HS-5 (cell line): ENCODE measurements at regions not wholly inside any gene's neighbourhood (a gene's known extent, or its start where the extent isn't known, plus 50 kb on each side); places are given as distances from the start of the nearest gene placed in this dataset.

Source experiments
- DNase-seq: peaks from one replicate; pipeline ENCODE4 v3.0.0-alpha.2; 2012; ENCODE audit warnings: low read depth

DNA sequence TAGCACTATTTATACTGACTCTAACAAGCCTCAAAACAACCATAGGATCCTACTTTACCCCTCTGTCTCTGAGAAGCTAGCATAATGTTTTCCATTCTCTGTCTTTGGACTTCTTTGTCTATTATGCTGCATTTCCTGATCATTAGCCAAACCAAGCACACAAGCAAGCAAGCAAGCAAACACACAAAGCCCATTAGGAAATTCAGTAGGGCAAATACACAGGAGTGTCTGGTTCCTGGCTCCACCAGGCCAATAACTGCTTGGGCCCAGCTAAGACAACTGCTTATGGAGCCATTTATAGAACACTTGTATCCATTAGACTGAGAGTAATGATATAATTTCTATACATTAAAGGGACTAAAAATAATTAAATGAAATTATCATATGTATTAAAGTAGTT is 952.9 kb upstream of the EPHA7 start:
- DNase-seq, result no peak

DNA sequence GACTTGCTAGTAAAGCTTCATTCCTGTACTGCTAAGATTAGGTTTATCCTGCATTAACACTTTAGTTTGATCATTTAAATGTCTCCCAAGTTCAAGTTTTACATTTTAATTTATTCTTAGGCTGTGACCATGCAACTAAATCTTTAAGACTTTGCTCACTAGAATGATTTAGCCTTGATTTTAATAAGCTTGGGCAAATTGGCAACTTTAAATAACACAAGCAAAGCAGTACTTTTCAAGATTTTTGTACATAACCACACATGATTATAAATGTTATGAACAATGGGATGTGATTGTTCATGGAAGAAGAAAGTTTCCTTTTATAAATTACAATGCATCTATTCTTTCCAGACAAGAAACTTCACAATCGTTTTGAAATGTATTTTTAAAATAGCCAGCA is 948.0 kb upstream of the EPHA7 start:
- no peak for DNase-seq

DNA sequence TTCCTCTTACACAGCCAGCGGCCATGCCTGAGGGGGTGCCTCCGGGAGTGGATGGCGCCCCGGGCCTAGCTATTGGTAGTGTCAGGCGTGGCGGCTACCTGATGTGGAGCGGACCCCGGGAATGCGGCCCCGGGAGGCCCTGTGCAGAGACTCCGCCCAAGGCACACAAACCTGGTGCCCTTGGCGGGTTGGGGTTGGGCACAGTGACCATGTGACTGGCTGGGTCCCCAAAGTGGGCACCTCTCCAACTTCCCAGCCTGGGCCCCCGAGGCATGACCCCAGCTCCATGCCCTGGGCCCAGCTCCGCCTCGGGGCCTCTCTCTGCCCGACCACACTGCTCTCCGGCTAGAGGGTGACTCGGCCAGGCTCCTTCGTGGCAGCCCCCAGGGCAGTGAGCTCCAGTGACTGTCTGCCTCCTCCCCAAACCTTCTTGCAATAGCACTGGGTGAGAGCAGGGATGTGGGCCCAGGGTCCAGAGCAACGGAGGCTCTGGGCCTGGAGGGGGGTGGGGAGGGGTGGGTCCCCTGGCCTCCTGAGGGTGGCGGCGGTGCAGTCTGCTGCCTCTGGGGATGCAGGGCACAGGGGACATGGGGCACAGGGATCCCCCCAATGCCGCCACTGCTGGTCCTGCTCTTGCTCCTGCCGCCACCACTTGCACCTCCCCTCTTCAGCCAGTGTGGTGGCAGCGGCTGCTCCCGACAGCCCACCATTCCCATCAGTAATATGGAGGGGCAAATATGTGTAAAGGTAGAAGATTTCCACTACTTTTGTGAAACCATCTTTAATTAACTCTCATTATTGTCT is 942.9 kb upstream of the EPHA7 start:
- DNase-seq, result no peak

DNA sequence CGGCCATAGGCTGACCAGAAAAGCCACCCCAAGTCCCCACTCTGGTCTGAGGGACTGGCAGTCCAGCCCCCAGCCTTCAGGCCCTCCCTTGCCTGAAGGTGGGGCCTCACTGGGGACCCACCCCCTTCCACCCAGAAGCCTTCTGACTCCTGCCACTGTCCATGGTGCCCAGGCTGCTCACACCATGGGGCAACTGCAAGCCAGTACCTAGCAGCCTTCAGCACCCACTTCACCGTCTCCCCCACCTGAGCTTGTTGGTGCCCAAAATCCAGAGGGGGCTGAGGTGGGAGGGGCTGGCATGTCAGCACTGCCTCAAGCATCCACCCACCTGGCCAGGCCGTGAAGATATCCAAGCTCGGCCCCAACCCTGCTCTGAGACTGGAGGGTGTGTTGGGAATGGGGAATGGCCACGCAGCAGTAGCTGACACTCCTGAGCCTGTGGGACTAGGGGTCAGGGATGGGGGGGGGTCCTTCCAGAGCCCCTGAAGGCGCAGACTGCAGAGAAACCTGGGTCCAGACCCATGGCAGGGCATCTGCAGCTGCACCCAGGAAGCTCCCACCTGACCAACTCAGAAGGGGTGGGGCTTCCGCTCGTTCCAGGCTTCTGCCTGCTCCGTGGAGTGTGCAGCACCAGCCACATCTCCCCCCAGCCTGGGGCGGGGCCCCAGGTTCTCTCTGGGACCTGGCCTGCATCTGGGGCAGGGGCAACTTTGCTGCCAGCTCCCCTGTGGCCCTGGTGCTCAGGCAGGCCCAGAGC is 942.1 kb upstream of the EPHA7 start:
- no peak for DNase-seq

DNA sequence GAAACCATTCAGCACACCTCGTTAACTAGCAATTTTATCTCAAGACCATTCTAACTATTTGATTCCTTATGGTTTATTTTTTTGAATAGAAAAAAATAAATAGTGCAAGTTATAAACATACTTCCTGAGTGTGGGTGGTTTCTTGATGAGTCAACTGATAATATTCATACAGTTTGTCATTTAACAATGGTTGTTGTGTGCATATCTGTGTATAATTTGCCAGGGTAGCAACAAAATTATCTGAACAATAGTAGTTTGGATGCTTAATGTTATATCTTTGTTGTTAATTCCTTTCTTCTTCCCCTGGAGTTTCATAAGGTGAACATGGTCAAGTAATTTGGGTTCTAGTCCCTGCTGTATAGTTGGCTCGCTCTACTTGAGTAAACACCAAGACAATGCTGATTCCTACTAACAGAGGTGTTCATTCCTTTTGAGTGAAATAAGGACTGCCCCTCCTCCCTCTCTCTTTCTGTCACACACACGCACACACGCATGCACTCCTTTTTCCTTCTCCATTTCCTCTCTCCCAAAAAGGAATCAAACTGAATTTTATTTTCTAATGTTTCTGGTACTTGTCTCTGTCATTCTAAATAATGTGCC is 938.1 kb upstream of the EPHA7 start:
- no peak for DNase-seq

DNA sequence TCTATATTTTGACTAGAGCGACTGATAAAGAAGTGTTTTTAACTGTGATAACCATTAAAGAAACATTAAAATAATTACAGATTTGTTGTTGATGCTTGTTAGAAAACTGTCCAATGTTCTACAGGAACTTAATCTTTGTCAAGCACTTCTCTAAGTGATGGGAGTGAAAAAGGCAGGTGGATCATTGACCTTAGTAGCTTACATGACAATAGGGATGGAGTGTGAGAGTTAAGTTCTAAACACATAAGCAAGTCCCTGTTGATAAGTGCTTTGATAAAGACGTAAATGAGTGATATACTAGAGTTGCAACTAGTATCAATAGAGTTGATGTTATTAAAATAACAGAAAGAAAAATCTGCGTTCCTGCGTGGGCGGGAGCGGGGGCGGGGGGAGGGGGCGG is 931.5 kb upstream of the EPHA7 start:
- DNase-seq, result no peak

DNA sequence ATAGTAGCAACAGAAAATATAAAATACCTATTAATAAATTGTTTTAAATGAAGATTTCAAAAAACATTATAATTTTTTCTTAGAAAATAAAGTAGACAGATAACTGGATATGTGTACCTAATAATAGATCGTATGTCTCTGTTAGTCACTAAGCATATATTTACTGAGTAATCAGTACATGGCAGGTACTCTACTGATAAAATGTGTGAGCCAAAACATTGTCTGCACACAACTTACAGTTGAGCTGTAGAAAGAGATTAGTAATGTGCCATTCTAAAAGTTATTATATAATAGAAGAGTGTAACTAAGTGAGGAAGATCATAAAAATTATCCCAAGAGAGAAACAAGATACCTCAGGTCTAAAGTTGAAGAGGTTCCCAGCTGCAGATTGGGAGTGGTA is 929.9 kb upstream of the EPHA7 start:
- no peak for DNase-seq

DNA sequence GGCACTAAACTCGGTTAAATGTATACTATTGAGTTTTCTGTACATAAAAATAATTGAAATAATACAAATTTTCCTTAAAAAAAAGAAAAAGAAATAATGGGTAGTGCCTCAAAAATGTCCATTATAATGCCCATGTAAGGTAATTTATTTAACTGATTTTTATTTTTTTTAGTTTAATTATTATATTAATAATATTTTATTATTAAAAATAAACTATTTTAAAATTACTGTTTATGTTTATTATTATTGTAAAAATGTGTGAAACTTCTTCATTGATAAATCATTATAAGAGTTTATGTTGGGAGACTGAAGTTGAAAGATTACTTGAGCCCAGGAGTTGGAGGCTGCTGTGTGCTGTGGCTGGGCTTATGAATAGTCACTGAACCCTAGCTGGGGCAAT is 925.5 kb upstream of the EPHA7 start:
- no peak for DNase-seq

DNA sequence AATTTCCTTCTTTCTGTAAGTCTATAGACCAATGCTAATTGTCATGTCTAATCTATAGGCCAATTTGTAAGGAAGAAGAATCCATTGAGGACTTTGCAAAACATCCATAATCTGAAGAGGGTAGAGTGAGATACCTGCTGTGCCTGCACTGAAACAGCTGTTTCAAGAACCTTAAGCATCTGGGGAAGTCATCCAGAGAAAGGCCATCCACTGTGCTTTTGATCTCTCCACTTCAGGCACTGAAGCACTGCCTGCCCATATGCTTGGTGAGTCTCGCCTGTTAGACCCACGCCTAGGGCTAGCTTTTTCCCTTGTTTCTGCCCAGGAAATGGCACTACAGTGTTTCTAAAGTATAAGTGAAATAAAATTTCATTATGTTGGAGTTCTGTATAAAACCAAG is 921.8 kb upstream of the EPHA7 start:
- DNase-seq, result no peak

DNA sequence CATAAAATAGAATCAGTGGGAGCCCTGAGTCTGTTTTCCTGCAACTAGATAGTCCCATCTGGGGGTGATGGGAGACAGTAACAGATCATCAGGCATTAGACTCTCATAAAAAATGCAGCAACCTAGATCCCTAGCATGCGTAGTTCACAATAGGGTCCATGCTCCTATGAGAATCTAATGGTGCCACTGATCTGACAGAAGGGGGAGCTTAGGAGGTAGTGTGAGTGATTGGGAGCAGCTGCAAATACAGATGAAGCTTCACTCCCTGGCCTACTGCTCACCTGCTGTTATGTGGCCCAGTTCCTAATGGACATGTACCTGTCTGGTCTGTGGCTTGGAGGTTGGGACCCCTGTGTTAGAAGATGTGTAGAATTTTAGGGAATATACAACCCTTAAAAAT is 904.5 kb upstream of the EPHA7 start:
- DNase-seq, result no peak

DNA sequence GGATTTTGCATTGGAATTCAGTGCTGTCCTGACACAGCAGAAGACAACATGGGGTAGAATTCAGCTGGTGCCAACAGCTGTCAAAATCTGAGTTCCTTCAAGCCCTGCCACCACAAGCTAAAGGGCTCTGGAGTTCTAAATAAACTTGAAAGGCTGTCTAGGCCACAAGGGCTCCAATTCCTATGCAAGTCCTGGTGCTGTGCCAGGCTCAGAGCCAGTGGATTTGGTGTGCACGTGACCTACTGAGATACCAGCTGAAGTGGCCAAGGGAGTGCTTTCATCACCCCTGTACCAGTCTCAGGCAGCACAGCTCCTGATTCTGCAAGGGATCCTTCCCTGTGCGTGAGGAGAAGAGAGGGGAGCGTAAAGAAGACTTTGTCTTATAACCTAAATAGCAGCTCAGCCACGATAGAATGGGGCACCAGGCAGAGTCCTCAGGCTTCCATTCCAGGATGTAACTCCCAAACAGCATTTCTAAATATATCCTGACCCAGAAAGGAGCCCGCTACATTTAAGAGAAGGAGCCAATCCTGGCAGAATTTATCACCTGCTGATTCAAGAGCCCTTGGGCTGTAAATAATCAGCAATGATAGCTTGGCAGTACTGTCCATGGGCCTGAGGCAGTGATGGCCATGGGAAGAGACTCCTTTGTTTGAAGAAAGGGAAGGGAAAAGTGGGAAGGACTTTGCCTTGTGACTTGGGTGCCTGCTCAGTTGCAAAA is 881.2 kb upstream of the EPHA7 start:
- no peak for DNase-seq

DNA sequence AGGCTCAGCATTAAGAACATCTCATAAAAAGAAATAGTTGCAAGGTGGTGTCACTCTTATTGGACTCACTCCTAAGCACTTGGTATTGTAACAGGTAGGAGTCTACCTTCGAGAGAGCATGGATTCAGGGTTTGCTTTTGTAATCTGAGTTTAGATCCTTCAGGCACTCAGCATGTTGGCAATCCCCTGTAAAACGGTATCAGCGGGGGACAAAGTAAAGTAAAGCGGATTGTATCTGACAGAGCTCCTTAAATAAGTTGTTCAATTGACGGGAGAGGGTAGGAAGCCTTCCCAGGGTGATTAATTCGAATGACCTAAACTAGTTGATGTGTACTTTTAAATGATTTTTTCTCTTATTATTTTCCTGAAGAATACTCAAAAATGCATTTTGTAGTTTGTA is 869.8 kb upstream of the EPHA7 start:
- no peak for DNase-seq

DNA sequence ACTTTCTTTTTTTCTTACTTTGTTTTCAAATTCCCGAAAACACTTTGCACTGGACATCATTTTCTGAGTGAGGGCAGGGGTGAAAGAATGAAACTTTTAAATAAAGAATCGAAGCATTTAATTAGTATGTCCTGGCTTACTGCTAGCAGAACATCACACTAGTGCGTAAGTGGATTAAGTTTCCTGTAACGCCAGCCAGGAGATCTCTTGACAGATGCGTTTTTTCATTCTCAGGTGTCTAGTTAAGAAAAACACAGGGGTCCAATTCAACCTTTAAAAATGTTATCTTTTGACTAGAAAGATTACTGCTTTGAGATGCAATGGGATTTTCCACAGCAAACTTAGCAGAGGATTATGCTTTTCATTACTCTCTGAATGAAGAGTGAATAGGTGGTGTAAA is 858.8 kb upstream of the EPHA7 start:
- no peak for DNase-seq

DNA sequence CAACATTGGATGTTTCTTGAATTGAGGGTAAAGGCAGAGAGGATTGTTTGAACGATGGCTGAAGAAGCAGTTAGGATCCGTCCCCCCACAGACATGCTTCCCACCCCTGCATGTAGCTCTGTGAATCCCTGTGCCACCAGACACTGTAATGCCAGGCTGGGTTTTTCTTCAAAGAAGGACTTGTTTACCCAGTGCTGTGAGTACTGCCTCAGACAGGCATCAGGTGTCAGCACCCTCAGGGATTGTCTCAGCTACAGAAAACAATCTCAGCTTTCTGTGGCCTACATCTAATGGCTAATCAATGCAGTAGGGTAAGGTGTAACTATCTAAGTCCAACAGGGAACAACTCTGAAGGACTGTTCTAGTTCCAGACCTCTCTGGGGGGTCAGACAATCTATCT is 853.0 kb upstream of the EPHA7 start:
- DNase-seq, result no peak

DNA sequence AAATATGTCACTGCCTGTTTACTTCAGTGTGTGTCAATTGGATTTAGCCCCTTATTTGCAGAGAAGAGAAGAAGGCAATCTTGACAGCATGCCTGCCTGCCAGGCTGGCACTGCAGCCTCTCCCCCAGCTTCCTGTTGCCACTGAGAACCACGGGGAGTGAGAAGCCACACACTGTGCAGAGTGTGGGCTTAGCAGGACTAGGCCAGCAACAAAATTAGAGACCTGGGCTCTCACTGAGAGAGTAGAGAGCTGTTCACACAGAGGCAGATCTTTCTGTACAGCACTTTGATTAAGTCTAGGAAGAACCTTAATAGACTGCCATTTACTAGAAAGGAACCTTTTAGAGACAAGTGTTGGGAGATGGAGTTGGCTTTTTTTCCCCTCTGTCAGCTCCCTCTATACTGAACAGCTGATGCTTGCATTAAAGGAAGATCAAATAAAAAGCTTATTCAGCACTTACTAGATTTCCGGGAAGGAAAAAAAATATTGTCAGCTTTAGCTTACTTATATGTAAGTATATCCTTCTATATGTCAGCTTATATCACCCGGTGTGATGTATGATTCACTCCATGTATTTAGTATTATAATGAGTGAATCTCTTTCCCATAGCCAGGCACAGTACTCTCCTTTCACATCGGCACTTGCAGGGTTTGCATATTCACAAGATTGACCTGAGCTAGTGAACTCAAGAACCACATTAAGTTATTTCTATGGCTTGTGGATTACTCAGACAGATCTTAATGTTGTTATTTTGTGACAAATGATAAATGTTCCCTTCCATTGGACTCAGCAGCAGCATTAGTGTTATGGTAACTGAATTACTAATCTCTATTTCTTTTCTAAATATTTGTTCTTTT is 851.0 kb upstream of the EPHA7 start:
- no peak for DNase-seq

DNA sequence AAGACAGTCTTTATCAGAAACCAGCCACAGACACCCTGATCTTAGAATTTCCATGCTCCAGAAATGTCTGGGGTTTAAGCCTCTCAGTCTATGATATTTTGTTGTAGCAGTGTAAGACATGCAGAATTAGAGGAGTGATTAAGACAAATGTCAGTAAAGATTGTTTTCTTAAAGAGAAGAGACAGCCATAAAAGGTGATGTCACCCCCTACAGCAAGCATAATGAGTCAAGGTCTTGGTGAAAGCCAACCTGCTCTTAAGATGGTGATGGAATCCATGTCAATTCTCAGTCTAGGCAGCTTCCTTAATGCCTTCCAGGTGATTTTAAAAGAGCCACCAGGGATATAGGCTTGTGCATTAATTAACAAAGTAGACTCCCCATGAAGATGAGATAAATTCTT is 849.9 kb upstream of the EPHA7 start:
- no peak for DNase-seq

DNA sequence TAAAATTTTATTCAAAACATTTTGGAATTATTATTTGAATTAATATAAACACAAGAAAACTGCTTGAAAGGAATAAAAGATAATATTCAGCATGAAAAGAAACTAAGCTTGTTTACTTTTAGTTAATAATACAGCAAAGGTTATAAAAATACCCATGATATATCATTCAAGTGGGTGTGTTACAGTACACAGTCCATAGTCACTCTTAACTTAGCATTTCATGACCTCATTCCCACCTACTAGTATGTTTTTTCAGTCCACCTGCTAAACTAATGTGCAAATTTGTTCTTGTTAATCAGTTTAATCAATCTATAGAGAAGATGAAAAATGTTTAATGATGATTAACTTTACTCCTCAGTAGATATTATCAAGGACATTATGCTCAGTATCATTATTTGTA is 841.4 kb upstream of the EPHA7 start:
- DNase-seq, result no peak

DNA sequence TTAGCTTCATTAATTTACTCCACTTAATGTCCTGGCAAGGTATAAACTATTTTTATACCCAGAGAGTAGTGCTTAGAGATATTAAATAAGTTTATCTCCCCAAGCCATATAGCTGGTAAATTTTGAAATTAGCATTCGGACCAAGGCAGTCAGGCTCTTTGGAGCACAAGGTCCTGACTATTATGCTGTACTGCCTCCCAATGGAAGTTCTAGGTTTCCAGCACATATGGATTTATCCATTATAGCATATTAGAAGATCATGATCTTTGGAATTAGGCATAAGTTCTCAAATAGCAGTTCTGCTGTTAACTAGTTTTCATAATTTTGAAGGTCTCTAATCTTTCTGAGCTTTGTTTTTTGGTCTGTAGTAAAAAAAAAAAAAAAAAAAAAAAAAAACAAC is 835.3 kb upstream of the EPHA7 start:
- no peak for DNase-seq

DNA sequence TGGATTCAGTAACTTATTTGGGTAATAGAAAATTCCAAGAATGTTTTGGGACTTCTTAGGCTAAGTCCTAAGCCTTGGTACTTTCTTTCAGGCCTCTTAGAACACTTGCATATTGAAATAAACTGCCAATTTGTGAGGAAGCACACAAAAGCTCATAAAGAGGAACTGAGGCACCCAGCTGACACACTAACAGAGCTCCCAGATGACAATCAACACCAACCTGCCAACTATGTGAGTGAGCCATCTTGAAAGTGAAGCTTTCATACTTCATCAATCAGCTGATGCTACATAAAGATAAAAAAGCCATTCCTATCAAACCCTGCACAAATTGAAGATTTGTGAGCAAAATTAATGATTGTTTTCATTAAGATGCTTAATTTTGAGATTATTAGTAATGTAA is 832.5 kb upstream of the EPHA7 start:
- no peak for DNase-seq

DNA sequence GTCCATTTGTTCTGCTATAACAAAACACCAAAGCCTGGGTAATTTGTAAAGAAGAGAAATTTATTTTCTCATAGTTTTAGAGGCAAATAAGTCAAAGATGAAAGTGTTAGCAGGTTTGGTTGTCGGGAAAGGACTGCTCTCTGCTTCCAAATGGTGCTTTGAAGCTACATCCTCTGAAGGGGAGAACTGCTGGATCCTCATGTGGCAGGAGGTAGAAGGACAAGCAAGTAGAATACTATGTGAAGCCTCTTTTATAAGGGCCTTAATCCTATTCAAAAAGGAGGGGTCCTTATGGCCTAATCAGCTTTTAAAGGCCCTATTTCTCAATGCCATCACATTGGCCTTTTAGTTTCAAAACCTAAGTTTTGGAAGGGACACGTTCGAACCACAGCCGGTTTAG is 826.0 kb upstream of the EPHA7 start:
- DNase-seq, result no peak

DNA sequence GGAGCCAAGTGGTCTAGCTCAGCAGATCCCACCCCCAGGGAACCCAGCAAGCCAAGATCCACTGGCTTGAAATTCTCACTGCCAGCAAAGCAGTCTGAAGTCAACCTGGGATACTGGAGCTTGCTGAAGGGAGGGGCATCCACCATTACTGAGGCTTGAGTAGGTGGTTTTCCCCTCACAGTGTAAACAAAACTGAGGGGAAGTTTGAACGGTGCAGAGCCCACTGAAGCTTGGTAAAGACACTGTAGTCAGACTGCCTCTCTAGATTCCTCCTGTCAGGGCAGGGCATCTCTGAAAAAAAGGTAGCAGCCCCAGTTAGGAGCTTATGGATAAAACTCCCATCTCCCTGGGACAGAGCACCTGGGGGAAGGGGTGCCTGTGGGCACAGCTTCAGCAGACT is 819.5 kb upstream of the EPHA7 start:
- no peak for DNase-seq

DNA sequence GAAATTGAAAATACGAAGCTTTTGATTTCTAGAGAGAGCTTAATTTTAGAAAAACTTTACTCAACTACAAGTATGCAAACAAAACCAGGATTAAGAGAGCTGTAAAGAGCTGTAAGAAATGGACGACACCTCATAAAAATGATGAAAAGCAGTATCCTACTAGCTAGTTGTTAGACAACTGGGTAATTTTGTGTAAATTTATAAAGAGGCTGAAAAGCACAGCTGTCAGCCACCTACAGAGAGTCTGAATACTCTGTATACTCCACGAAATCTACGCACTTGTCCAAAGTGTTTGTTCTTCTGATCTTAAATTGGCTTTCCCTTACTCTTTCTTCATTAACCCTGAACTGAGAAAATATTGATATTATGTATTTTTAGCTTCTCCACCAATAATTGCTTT is 808.4 kb upstream of the EPHA7 start:
- no peak for DNase-seq
